ENCODE measurements at regions not wholly inside any gene's neighbourhood (a gene's known extent, or its start where the extent isn't known, plus 50 kb on each side); places are given as distances from the start of the nearest gene placed in this dataset.
"Not testable (repeated sequence)": the region's sequence is repeated elsewhere in the genome, so short reads cannot be mapped to it uniquely, and the experiment has no call there.

DNA sequence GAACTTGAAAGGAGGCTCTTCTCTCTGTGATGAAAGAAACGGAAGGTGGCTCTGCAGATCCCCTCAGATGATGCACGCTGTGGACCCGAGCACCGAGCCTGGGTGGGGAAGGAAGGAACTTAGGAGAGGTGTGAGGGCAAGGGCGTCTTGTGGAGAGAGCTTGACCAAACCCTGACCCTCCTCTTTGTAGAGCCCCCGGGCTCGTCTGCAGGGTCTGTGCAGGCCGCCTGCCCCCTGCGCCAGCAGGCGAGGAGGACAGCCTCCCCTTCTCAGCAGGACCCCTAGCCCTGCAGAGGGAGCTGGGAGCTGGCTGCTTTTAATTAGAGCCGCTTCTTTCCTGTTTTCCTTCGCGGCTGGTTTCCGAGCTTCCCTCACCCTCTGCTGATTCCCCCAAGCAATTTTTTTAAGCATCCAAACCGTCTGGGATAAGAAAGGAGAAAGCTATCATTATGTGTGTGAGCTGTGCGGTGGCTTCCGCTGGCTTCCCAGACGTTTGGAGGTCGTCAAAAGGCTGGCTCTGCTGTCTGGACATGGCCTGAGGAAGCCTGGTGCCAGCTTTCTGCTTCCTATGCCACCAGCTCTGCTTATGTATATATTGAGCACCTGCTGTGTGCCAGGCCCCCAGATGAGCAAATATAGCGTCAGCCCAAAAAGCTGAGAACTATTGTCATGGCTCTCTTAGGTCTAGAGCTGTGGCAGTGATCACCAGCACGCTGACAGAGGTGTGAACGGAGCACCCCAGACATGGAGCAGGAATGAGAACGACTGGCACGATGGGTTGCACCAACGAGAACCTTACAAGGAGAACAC lies 160.2 kb upstream of the IRF2BP2 start:
- DNase-seq, result peak; percentile 54

DNA sequence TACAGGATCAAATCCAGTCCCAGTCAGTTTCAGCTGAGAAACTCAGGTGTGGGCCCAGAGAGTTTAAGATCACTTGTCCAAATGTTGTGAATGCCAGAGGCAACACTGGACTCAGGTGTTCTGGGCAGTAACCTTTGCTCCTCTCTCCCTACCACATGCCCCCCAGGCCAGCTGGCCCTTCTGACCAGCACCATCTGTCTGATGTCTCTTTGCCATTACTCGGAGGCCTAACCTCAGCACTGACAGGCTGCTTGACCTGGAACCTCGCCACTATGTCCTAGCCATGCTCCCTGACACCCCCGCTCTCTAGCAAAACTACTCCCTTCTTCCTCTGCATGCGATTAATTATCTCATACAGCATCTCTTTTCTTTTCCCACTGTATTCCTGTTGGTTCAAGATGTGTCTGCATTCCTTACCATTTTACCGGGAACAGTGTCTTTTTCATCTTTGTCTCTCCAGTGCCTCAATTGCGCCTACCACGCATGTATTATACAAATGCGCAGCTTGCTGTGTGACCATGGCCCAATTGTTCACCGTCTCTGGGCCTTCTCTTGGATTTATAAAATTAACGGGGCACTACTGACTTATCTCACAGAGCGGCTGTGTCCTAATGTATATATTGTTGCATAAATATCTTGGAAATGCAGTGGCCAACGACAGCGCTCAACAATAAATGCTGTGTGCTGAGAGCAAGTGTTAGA lies 159.5 kb upstream of the IRF2BP2 start:
- DNase-seq, result no peak

DNA sequence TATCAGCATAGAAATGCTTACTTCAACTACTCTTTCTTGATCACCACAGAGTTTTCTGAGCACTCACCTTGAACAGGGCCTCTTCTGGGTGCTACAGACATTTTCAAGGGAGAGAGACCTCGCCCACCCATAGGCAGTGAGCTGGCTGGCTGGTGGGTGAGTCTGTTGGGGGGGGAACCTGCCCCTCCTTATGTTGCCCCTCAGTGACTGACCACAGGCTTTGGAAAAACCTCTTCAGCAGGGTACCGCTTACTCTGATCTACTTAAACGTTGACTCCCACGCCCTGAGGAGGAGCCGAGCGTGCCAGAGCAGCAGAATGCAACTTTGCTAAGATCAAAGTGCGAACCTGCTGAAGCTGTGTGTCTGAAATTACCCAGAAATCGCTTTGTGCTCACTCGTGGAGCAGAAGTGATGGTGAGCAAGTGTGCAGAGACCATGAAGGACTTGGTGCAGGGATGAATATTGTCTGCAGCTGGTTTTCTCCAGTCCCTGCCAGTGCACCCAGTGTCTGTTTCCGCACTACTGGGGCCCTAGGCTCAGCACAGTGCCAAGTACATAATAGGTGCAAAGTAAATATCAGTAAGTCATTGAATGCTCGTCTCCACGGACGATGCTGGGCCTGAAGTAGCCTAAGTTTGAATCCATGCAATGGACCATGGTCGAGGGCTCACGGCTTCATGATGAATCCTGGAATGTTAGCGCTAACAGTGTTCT lies 158.7 kb upstream of the IRF2BP2 start:
- no peak for DNase-seq

DNA sequence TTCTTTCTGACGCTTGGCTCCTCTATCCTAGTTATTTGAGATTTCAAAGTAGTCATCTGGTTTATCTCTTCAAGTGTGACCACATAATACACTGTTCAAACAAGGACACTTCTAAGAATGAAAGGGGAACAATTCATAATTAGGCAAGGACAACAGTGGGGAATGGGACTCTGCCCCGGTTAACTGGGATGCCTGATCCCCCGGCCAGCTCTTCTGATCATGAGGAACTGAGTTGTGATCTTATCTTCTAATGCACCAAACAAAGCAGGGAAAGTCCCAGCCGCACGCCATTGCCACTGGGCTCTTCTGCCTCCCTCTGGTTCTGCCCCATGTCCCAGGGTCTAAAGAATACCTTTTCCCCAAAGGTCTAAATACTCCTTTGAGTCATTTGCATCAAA lies 158.2 kb upstream of the IRF2BP2 start:
- DNase-seq, result no peak

DNA sequence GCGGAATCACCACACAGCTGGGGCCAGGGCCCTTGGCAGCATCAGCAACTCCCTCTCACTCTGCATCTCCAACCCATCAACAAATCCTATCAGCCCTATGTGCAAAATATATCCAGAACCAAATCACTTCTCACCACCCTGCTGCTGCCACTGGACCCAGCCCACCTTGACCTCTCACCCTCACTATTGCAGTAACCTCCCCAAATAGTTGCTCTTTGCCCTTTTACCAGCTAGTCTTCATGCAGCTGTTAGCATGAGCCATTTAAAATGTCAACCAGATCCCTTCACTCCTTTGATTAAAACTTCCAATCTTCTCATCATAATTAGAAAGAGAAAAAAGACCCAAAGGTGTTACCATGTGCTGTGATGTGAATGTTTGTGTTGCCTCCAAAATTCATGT lies 155.7 kb upstream of the IRF2BP2 start:
- no peak for DNase-seq

DNA sequence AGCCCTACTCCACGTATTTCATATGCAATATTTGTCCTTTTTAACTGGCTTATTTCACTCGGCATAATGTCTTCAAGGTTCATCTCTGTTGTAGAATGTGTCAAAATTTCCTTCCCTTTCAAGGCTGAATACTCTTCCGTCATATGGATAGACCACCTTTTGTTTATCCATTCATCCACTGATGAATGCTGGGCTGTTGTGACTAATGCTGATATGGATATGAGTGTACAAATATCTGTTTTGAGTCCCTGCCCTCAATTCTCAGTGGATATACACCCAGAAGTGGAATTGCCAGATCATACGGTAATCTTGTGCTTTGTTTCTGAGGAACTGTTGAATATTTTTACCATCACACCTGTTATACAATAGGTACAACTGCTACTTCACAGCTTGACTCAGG lies 155.2 kb upstream of the IRF2BP2 start:
- no peak for DNase-seq

DNA sequence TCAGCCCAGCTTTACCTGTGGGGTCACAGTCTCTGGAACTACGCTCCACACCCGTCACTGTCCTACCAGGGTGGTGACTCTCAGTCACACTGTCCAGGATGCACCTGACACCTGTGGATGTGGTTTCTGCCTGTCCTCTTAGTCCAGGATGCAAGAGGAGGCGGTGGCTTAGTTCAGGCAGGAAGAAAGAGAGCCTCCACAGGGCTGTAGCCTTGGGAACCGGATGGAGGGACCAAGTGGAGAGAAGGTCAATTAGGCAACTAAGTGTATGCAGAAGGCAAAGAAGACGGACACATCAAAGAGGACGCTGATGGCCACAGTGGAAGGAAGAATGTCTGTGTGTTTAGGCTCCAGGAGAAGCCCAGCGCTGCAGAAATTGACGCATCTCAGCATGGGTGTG lies 153.9 kb upstream of the IRF2BP2 start:
- no peak for DNase-seq

DNA sequence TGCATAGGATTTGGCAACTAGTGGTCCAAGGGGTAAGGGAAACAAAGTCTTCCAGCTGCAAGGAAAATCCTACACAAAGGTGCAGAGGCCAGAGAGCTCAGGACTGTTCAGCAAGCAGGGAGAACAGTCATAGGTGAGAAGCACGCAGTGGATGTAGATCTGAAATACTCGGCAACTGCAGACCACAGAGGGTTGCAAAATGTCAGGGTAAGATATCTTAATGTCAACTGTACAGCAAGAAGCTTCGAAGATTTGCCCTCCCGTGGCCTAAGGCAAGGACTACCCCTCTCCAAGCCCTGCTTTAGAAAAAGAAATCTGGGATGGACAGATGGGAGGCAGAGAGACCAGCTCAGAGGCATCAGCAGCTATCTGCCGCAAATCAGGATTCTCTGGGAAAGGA lies 153.4 kb upstream of the IRF2BP2 start:
- no peak for DNase-seq

DNA sequence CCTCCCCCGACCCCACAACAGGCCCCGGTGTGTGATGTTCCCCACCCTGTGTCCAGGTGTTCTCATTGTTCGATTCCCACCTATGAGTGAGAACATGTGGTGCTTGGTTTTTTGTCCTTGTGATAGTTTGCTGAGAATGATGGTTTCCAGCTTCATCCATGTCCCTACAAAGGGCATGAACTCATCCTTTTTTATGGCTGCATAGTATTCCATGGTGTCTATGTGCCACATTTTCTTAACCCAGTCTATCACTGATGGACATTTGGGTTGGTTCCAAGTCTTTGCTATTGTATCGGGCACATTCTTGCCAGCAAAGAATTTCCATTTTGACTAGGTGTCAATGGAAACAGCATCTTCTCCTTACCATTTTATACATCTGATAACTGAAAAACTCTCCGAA lies 152.1 kb upstream of the IRF2BP2 start:
- not testable (repeated sequence) for DNase-seq

DNA sequence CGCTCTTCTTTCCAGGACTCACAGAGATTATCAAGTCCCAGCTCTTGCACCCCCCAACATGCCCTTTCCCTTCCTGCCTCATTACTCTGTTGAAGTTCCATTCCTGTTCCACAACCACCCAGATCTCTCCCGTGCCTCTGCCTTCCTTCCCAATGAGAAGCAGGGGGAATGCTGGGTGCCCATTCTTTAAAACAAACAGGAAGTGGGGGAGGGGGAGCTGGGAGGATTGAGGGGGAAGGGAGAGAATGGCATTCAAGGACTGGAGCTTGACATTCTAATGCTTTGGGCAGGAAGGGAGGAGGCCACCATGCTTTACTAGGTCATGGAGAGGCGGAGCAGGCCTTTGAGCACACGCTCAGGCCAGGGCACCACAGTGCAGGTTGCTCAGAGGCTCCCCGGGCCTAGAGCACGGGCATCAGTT lies 150.3 kb upstream of the IRF2BP2 start:
- peak; percentile 16 for DNase-seq

DNA sequence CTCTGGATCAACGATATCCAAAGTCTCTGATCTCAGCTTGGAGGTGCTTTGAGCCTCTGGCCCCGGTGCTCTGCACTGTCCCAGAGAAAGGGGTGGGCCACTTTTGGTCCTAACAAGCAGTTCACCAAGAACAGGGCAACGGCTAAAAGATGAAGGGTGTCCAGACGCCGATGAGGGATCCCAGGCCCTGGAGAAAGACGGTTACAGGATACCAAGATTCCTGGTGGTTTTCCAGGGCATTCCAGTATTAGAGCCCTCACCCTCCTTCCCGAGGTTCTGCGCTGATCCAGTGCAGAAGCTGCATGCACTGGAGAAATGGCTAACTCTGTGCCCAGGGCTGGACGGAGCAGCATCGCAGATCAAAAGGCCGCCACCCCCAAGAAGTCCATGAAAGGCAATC lies 149.9 kb upstream of the IRF2BP2 start:
- no peak for DNase-seq

DNA sequence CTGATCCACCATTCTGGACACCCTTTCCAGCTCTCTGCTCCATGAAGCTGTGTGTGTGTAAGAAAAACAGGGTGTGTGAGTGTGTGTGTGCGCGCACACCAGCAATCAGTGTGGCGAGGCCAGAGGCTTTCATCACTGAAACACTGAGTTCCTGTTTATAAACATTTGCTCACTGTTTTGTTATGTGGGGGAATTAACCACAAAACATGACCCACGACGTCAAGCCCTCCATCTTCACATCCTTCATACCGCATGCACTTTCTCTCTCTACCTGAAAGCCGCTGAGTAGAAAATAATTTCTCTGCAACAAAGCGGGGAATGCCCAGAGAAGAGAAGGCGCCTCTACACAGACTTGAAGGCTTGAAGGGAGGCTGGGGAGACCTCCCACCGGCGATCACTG lies 148.9 kb upstream of the IRF2BP2 start:
- peak; percentile 10 for DNase-seq

DNA sequence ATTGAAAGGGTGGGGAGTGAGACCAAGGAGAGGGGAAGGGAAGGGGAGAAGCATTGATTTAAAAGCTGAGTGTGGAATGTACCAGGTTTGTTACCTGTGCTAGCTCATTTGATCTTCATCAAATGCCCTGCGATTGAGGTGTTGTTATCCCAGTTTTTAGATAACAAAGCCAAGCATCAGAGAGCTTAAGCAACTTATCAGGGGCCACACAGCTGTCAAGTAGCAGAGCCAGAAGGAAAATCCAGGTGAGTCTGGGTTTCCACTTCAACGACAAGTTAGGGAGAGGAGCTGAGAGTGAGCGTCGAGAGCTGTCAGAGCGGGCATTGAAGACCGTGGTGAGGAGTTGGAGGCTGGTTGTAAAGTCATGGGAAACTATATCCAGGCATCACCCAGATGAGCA lies 146.9 kb upstream of the IRF2BP2 start:
- DNase-seq, result no peak

DNA sequence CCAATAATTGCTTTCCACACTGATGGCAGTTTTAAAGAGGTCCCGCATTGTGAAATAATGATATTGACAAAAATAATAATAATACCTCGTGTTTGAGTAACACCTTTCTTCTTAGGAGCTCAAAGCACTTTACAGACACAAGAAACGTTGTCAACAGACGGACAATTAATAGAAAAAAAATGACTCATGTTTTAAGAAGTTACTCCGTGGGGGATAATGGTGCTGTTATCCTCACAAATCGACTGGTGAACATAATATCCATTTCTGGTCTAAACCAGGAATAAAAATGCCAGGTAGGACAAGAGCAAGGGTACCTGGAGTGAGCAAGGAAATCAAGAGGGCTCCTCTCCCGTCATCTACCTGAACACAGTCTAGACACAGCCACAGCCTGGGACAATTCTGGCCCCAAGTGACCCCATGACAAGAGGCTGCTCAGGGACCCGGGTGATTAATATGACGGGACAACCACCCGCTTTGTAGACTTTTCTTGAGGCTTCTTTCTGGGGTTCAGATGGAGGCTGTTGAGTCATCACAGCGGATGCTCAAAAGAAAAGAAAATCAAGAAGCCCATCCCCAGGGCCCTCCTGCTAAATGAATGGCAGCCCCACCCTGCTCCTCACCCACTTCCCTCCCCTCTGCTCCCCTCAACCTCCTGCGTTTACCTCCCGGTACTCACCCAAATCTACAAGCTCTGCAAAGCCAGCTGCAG lies 146.2 kb upstream of the IRF2BP2 start:
- peak; percentile 2 for DNase-seq

DNA sequence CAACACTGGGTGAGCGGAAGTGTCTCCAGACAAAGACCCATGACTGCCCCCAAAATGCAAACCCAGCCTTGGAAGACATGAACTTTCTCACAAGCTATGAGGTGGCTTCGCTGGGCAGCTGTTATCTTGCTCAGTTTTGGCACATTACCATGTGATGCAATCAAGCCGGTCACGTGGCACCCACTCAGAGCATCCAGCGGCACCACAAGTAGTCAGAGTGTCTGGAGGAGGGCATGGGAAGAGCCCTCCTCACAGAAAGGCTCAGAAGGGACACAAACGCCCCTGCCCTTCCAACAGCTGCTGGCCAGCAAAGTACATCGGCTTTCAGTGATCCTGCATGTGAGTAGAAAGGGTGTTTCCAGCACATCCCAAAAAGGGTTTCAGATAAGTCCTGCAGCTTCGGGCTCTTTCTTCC lies 145.5 kb upstream of the IRF2BP2 start:
- DNase-seq, result peak; percentile 74

DNA sequence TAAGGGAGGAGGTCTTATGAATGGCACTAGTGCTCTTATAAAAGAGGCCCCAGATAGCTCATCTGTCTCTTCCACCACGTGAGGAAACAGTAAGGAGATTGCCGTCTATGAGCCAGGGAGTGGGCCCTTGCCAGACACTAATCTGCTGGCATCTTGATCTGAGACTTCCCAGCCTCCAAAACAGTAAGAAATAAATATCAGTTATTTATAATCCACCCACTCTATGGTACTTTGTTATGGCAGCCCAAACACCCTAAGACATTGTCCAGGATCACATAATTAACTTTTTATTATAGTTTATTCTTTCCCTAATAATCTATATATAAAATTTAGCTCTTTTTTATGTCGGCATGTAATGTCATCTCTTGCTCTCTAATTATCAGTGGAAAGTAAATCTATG lies 144.0 kb upstream of the IRF2BP2 start:
- DNase-seq, result no peak

DNA sequence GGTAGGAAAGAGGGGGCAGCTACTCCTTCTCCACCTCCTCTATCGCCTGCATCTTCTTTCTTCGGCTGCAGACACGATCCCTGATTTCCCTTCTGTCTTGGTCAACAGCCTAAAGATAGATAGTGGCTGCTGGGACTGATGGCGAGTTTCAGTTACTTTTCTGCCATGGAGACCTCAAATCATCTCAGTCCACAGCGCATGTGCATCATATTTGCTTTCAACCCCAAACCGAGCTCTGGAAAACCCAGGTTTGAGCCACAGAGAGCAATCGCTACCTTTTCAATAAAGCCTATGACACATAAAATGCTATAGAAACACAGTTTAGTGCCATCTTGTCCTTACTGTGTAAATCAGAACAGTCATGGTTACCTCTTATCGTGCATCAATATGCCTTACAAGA lies 142.9 kb upstream of the IRF2BP2 start:
- DNase-seq, result no peak

DNA sequence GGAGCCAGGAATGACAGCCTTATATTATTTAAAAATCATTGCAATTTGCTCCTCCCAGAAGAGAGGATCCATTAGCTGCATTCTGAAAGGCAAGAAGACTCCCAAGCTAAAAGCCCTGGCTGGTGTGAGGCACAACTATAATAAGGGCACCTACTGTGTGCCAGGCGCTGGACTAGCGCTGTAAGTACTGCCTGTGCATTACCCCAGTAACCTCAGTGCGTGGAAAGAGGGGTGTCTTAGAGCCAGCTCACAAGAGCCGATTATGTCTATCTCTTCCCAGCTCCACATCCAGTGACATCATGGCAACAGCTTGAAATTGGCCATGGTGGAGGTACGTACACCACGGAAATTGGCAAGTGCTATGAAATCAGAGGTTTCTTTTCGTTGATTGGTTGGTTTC lies 141.7 kb upstream of the IRF2BP2 start:
- DNase-seq, result no peak

DNA sequence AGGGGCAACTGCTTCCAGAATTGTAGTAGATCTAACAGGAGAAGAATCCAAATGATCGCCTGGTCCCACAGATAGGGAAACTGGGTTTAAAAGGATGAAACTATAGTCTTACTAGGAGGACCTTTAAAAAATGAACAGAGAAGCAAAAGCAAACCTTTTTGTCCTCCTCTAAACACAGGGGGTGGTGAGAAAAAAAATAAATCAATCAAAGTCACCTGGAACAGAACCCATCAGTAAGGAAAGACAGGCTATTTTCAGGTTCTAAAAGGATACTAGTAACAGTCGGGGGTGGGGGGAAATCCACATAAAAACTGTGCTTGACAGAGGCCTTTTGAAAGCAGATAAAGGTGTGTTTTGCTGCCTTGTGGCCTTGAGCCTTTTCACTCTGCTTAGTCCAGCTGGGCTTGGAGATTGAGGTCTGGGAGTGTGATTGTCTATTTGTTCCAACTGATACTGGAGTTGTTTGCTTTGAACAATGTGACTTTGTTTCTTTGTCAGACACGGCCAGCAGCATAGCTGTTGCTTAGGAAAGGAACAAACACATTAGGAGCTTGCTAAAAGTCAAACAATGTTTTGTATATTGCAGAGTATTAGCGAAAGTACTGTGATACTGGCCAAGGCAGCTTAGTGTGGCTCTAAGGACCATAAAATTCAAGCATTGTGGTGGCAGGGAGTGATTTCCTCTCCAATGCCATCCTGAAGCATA lies 141.1 kb upstream of the IRF2BP2 start:
- DNase-seq, result no peak

DNA sequence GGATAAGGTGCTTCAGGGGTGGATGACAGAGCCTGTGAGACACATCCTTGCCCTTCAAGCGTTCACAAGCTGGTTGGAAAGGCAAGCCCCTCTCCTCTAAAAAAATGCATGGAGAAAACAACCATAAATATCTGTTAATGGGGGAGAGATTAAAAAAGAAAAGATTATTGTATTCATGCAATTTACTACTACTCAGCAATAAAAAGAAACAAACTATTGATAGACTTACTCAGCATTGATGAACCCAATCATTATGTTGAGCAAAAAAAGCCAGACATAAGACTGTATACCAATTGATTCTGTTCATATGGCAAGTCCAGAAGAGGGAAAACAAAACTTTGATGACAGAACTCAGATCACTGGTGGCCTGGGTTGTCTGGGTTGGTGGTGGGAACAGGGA lies 138.7 kb upstream of the IRF2BP2 start:
- DNase-seq, result no peak

DNA sequence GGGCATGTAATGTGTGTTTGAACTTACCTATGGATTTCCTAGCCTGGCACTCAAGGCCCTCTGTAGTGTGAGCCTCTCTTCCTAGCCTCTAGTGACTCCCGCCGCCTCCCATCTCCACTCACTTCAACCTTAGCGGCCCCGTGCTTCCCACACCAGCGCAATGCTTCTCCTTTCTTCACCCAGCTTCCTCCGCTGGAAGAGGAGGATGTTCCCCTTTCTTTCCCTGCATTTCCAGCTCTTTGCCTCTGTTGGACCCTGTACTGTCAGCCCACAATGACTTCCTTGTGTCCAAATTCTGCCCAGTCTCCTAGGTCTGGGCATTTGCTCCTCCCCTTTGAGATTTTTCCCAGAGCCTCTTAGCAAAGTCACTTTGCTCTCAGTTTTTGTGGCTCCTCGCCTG lies 138.1 kb upstream of the IRF2BP2 start:
- no peak for DNase-seq

DNA sequence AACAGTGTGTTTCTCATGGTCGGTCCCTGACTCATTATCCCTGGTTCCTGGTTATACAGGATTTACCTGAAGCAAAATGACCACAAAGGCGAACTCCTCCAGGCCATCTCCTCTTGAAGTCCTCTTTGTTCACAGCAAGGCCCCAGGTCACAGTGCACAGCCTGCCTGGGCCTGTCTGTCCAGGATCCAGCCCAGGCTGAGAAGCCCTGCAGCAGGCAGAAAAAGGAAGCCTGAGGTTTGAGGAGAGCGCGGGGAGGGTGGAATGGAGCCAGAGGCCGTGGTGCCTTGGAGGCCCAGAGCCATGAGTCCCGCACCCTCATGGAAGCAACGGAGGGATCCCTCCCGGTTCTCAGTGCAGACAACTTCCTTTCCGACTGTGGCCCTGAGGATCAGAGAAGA lies 136.8 kb upstream of the IRF2BP2 start:
- no peak for DNase-seq
